Endothelial cell of umbilical vein (primary cell): ENCODE measurements at regions not wholly inside any gene's neighbourhood (a gene's known extent, or its start where the extent isn't known, plus 50 kb on each side); places are given as distances from the start of the nearest gene placed in this dataset.

Experiments used
- BruUV-seq: library from RNA; stranded (reverse); fragments of 400-500 nt; replicated peaks from 2 replicates; lab custom pipeline; 2021; lab: Mats Ljungman, UMichigan
- CTCF ChIA-PET: fragments of 300-600, 350-600 bp; sonication (Branson Sonifier 250); formaldehyde crosslinking; loops from one replicate; lab custom pipeline; 2021; ENCODE audit warnings: antibody characterized with exemption, inconsistent platforms; lab: Charles Lee
- POLR2A ChIA-PET: fragments of 300-600, 350-600 bp; sonication (Branson Sonifier 250); formaldehyde crosslinking; loops from one replicate; lab custom pipeline; 2021; ENCODE audit warnings: antibody characterized with exemption, inconsistent platforms; lab: Charles Lee
- DNase-seq: peaks from one replicate; pipeline ENCODE4 v3.0.0-alpha.2; 2011; ENCODE audit warnings: low read depth, low spot score
- FAIRE-seq: peaks from 2 replicates; lab custom pipeline; 2011; peaks lifted over from hg19 to GRCh38; lab: Jason Lieb, UNC
- H2AFZ ChIP-seq: 2 replicates; pipeline ENCODE4 v1.6.0; 2012; ENCODE audit warnings: low read depth, low read length, control low read depth, inconsistent platforms
- H3K27ac ChIP-seq: 2 replicates; pipeline ENCODE4 v1.5.1; 2011; ENCODE audit warnings: low read depth, mild to moderate bottlenecking, control low read depth, low read length, moderate library complexity; ENCODE audit not compliant: insufficient read depth
- H3K27me3 ChIP-seq, 2 experiments: 2 replicates each; pipeline versions ENCODE4 v1.6.0 to v1.6.1; 2011; ENCODE audit warnings: low read length in 2 of 2, mixed read lengths in 1 of 2; ENCODE audit not compliant: control insufficient read depth in 2 of 2, insufficient read depth in 2 of 2
- H3K36me3 ChIP-seq, 2 experiments: 2 replicates in 1 of 2; 3 replicates in 1 of 2; pipeline ENCODE4 v1.5.1; 2011; ENCODE audit warnings: low read length in 2 of 2, mild to moderate bottlenecking in 1 of 2, moderate library complexity in 1 of 2; ENCODE audit not compliant: control insufficient read depth in 2 of 2, insufficient read depth in 2 of 2; ENCODE audit errors: extremely low read depth in 1 of 2
- H3K4me1 ChIP-seq: 3 replicates; pipeline ENCODE4 v1.5.1; 2011; ENCODE audit warnings: mild to moderate bottlenecking, low read length; ENCODE audit not compliant: control insufficient read depth, insufficient read depth; ENCODE audit errors: extremely low read depth
- H3K4me2 ChIP-seq: 2 replicates; pipeline ENCODE4 v1.6.1; 2011; ENCODE audit warnings: low read length, control low read depth, mixed read lengths; ENCODE audit not compliant: insufficient read depth
- H3K4me3 ChIP-seq, 3 experiments: fragments of 200-600 bp in 1 of 3; sonication (generic), shearing (Covaris generic) in 1 of 3; replicated peaks in 1 of 3; 2 replicates each; pipeline ENCODE4 v1.5.1; 2011 to 2016; ENCODE audit warnings: control low read depth in 3 of 3, low read length in 3 of 3, mild to moderate bottlenecking in 2 of 3, inconsistent platforms in 1 of 3, low read depth in 1 of 3, moderate library complexity in 1 of 3; ENCODE audit not compliant: insufficient read depth in 1 of 3
- H3K79me2 ChIP-seq: 2 replicates; pipeline ENCODE4 v1.6.0; 2012; ENCODE audit warnings: low read length, inconsistent platforms; ENCODE audit not compliant: control insufficient read depth, insufficient read depth
- H3K9ac ChIP-seq: replicated peaks from 2 replicates; pipeline ENCODE3; 2011; ENCODE audit warnings: low read length, control low read depth; ENCODE audit not compliant: insufficient read depth; ENCODE audit errors: extremely low read depth
- H3K9me1 ChIP-seq: replicated peaks from 3 replicates; pipeline ENCODE4 v1.6.0; 2011; ENCODE audit warnings: mild to moderate bottlenecking, low read length; ENCODE audit not compliant: control insufficient read depth, insufficient read depth; ENCODE audit errors: extremely low read depth
- H3K9me3 ChIP-seq: replicated peaks from 2 replicates; pipeline ENCODE4 v1.5.1; 2012; ENCODE audit warnings: low read length, inconsistent platforms; ENCODE audit not compliant: control insufficient read depth, insufficient read depth
- H4K20me1 ChIP-seq: replicated peaks from 2 replicates; pipeline ENCODE3; 2011; ENCODE audit warnings: mild to moderate bottlenecking, low read length; ENCODE audit not compliant: control insufficient read depth, insufficient read depth; ENCODE audit errors: extremely low read depth
- EZH2 ChIP-seq: IDR thresholded peaks from 2 replicates; pipeline ENCODE4 v1.6.1; 2012; ENCODE audit warnings: borderline replicate concordance, low read depth, mild to moderate bottlenecking, moderate library complexity, low read length, inconsistent platforms; ENCODE audit not compliant: severe bottlenecking
- FOS ChIP-seq: IDR thresholded peaks from 2 replicates; pipeline ENCODE4 v1.6.1; 2011; ENCODE audit warnings: mild to moderate bottlenecking, low read length, moderate library complexity, borderline replicate concordance; ENCODE audit not compliant: insufficient read depth
- GATA2 ChIP-seq: IDR thresholded peaks from 2 replicates; pipeline ENCODE4 v1.7.0; 2011; ENCODE audit warnings: low read depth, mild to moderate bottlenecking, moderate library complexity, mixed read lengths, low read length; ENCODE audit not compliant: insufficient read length, insufficient read depth
- JUN ChIP-seq: IDR thresholded peaks from 2 replicates; pipeline ENCODE4 v1.6.1; 2011; ENCODE audit warnings: borderline replicate concordance, low read depth; ENCODE audit not compliant: insufficient read length, insufficient read depth
- MYC ChIP-seq: IDR thresholded peaks from one replicate; pipeline ENCODE4 v1.6.1; 2011; ENCODE audit warnings: mild to moderate bottlenecking, low read depth, low read length
- POLR2A ChIP-seq: IDR thresholded peaks from 2 replicates; pipeline ENCODE4 v1.6.1; 2012; ENCODE audit warnings: low read depth, mild to moderate bottlenecking, control low read depth, low read length
- POLR2AphosphoS5 ChIP-seq: IDR thresholded peaks from 2 replicates; pipeline ENCODE4 v1.6.1; 2012; ENCODE audit warnings: low read depth, mild to moderate bottlenecking, control low read depth, low read length, moderate library complexity; ENCODE audit not compliant: insufficient read depth
- dilution Hi-C: fragments of 300-500 bp; cut with MboI; formaldehyde crosslinking; loops from one replicate; pipeline ENCODE4 v1.15.0; 2019; ENCODE audit warnings: low sequenced_read_pairs; ENCODE audit not compliant: extremely low pct_ligation_motif_present
- intact Hi-C: fragments of 100-400 bp; cut with micrococcal nuclease; formaldehyde crosslinking; loops from one replicate; pipeline ENCODE4 v1.10.0; 2022
- TF ChIP-seq, protein P1 (sequence below): IDR thresholded peaks from 2 replicates; pipeline ENCODE4 v1.6.1; 2011; ENCODE audit not compliant: insufficient read depth, insufficient read length
- TF ChIP-seq, protein P2 (sequence below), 2 donors: IDR thresholded peaks; 1 replicate in 1 of 2; 2 replicates in 1 of 2; pipeline ENCODE4 v1.5.1; 2011; ENCODE audit warnings: low read length in 2 of 2, mild to moderate bottlenecking in 2 of 2, moderate library complexity in 2 of 2, control low read depth in 1 of 2, inconsistent platforms in 1 of 2, low read depth in 1 of 2; ENCODE audit not compliant: insufficient read depth in 1 of 2; ENCODE audit errors: extremely low read depth in 1 of 2

DNA sequence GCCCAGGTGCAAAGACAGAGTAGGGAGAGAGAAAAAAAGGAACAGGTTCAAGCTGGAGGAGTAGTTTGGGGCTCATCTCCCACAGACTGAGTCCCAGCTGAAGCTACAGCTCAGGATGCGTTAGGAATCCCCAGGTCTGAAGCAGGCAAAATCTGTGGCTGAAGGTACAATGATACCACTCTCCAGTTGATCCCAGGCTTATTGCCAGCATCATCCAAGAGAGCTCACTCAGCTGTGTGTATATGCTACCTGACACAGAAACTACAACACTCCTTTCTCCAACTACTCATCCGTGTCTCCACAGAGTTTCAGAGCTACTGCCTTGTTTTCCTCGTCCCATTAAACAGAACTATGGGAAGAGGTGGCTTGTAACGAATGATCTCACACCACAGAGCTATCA is 851.3 kb downstream of the GRID1 start:
- H3K9me3 ChIP-seq: no peaks in the 10 kb centered on the region
- H3K4me1 ChIP-seq: no peaks in the 10 kb centered on the region
- no peak overlapping the region for H3K4me3 ChIP-seq
- BruUV-seq: no TSS peak
- FAIRE-seq: no peak
- no peaks in the 10 kb centered on the region for H4K20me1 ChIP-seq
- no peaks in the 10 kb centered on the region for H3K36me3 ChIP-seq
- no peaks in the 10 kb centered on the region for H3K79me2 ChIP-seq
- no peak for DNase-seq
- no peak overlapping the region for H2AFZ ChIP-seq
- no peaks in the 10 kb centered on the region for H3K27me3 ChIP-seq
- CTCF ChIA-PET: no interaction called here
- no peak overlapping the region for H3K9ac ChIP-seq
- no peaks in the 10 kb centered on the region for H3K9me1 ChIP-seq
- no peak overlapping the region for H3K27ac ChIP-seq
- intact Hi-C loops: no loop called here
- TF ChIP-seq GATA2: no peak
- dilution Hi-C loops: no loop called here
- H3K4me2 ChIP-seq: no peak overlapping the region
- POLR2A ChIA-PET: no interaction called here

DNA sequence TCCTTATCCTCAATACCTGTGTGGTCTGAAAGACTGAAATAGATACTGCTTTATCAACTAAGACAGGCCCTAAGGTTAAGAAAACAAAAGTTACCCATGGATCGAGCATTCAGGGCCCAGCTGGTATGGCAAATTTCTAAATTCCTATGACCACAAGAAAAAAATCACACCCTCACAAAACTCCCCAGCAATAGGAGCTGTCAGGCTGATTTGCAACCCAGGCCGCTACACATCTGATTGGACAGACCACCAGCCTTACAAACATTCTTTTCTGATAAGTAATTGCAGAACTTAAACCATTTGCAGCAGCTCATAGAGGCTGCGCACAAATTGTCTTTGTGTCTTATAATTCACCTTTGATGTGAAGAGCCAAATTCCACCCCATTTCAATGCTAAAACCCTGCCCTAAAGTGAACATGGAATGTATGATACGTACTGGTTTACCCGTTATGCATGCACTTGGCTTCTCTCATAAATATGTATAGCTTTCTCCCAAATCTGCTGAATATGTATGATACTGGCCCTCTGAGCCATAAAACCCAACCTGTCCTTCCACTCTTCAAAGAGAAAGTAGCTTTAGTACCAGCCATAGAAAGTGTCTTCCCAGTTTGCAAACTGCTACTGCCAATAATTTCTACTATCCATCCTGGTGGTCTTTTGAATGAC is 842.5 kb downstream of the GRID1 start:
- no peaks in the 10 kb centered on the region for H4K20me1 ChIP-seq
- H3K9me1 ChIP-seq: no peaks in the 10 kb centered on the region
- intact Hi-C loops: no loop called here
- H3K4me2 ChIP-seq: no peak overlapping the region
- H3K9ac ChIP-seq: no peak overlapping the region
- H3K4me3 ChIP-seq: no peak overlapping the region
- no peaks in the 10 kb centered on the region for H3K36me3 ChIP-seq
- H3K27me3 ChIP-seq: no peaks in the 10 kb centered on the region
- dilution Hi-C loops: no loop called here
- CTCF ChIA-PET: no interaction called here
- no peak for DNase-seq
- no TSS peak for BruUV-seq
- no peak for TF ChIP-seq FOS
- TF ChIP-seq, protein P1, sequence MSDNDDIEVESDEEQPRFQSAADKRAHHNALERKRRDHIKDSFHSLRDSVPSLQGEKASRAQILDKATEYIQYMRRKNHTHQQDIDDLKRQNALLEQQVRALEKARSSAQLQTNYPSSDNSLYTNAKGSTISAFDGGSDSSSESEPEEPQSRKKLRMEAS: no peak
- no peak for TF ChIP-seq POLR2AphosphoS5
- TF ChIP-seq MYC: no peak
- TF ChIP-seq, protein P2, sequence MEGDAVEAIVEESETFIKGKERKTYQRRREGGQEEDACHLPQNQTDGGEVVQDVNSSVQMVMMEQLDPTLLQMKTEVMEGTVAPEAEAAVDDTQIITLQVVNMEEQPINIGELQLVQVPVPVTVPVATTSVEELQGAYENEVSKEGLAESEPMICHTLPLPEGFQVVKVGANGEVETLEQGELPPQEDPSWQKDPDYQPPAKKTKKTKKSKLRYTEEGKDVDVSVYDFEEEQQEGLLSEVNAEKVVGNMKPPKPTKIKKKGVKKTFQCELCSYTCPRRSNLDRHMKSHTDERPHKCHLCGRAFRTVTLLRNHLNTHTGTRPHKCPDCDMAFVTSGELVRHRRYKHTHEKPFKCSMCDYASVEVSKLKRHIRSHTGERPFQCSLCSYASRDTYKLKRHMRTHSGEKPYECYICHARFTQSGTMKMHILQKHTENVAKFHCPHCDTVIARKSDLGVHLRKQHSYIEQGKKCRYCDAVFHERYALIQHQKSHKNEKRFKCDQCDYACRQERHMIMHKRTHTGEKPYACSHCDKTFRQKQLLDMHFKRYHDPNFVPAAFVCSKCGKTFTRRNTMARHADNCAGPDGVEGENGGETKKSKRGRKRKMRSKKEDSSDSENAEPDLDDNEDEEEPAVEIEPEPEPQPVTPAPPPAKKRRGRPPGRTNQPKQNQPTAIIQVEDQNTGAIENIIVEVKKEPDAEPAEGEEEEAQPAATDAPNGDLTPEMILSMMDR (IDR thresholded peaks at IDR 0.05; ENCODE audit: extremely low read depth in 1 of 2, insufficient read depth in 1 of 2, low read depth in 1 of 2, low read length in 2 of 2): no peak
- TF ChIP-seq EZH2: no peak
- TF ChIP-seq JUN: no peak
- TF ChIP-seq POLR2A: no peak
- POLR2A ChIA-PET: no interaction called here
- no peaks in the 10 kb centered on the region for H3K4me1 ChIP-seq
- H3K79me2 ChIP-seq: no peaks in the 10 kb centered on the region
- peaks cover 2% of the 10 kb centered on the region for H3K9me3 ChIP-seq
- H2AFZ ChIP-seq: no peak overlapping the region
- H3K27ac ChIP-seq: no peak overlapping the region
- FAIRE-seq: no peak
